H9 (cell line): ENCODE measurements at regions not wholly inside any gene's neighbourhood (a gene's known extent, or its start where the extent isn't known, plus 50 kb on each side); places are given as distances from the start of the nearest gene placed in this dataset.
"Not testable (repeated sequence)": the region's sequence is repeated elsewhere in the genome, so short reads cannot be mapped to it uniquely, and the experiment has no call there.

Experiments
- DNase-seq: peaks from one replicate; pipeline ENCODE4 v3.0.0-alpha.2; 2017
- H2AFZ ChIP-seq: one replicate; pipeline ENCODE4 v1.6.1; 2013; ENCODE audit warnings: mild to moderate bottlenecking, low read length, control low read depth, moderate library complexity
- H2AK5ac ChIP-seq: 2 replicates; pipeline ENCODE4 v1.6.1; 2013; ENCODE audit warnings: low read length, control low read depth, mixed read lengths; ENCODE audit not compliant: insufficient read length
- H2BK120ac ChIP-seq: one replicate; pipeline ENCODE4 v1.6.1; 2013; ENCODE audit warnings: low read depth, mild to moderate bottlenecking, low read length, control low read depth, inconsistent platforms; ENCODE audit not compliant: poor library complexity, severe bottlenecking
- H2BK12ac ChIP-seq: 2 replicates; pipeline ENCODE4 v1.6.1; 2013; ENCODE audit warnings: low read length, control low read depth, mixed read lengths, low read depth; ENCODE audit not compliant: insufficient read length
- H2BK15ac ChIP-seq: 2 replicates; pipeline ENCODE4 v1.6.1; 2013; ENCODE audit warnings: low read depth, low read length, control low read depth
- H2BK20ac ChIP-seq: one replicate; pipeline ENCODE4 v1.6.1; 2013; ENCODE audit warnings: low read depth, mild to moderate bottlenecking, low read length, control low read depth, inconsistent platforms; ENCODE audit not compliant: poor library complexity, severe bottlenecking
- H2BK5ac ChIP-seq: 2 replicates; pipeline ENCODE4 v1.6.1; 2013; ENCODE audit warnings: low read length, control low read depth, mixed read lengths; ENCODE audit not compliant: insufficient read length
- H3K14ac ChIP-seq: 2 replicates; pipeline ENCODE4 v1.6.1; 2013; ENCODE audit warnings: low read length, control low read depth; ENCODE audit not compliant: insufficient read depth
- H3K18ac ChIP-seq: 2 replicates; pipeline ENCODE4 v1.6.1; 2013; ENCODE audit warnings: low read depth, mild to moderate bottlenecking, mixed read lengths, low read length, control low read depth; ENCODE audit not compliant: insufficient read length
- H3K23ac ChIP-seq: 2 replicates; pipeline ENCODE4 v1.6.1; 2013; ENCODE audit warnings: low read length, control low read depth, mixed read lengths, low read depth; ENCODE audit not compliant: insufficient read length
- H3K23me2 ChIP-seq: 2 replicates; pipeline ENCODE4 v1.6.1; 2013; ENCODE audit warnings: low read depth, mild to moderate bottlenecking, mixed read lengths, low read length, control low read depth; ENCODE audit not compliant: insufficient read length, poor library complexity, severe bottlenecking
- H3K27ac ChIP-seq: 2 replicates; pipeline ENCODE4 v1.5.1; 2013; ENCODE audit warnings: low read length, control low read depth, mixed read lengths, low read depth; ENCODE audit not compliant: insufficient read length
- H3K27me3 ChIP-seq: 2 replicates; pipeline ENCODE4 v1.6.1; 2013; ENCODE audit warnings: low read length, control low read depth, inconsistent platforms; ENCODE audit not compliant: insufficient read depth
- H3K4ac ChIP-seq: 2 replicates; pipeline ENCODE4 v1.6.1; 2013; ENCODE audit warnings: low read depth, mild to moderate bottlenecking, control low read depth, inconsistent platforms, low read length, moderate library complexity
- H3K4me1 ChIP-seq: 2 replicates; pipeline ENCODE4 v1.6.1; 2013; ENCODE audit warnings: low read length, control low read depth, inconsistent platforms; ENCODE audit not compliant: insufficient read depth
- H3K4me2 ChIP-seq: 2 replicates; pipeline ENCODE4 v1.6.1; 2013; ENCODE audit warnings: low read length, control low read depth, mixed read lengths; ENCODE audit not compliant: insufficient read length, insufficient read depth
- H3K56ac ChIP-seq: 2 replicates; pipeline ENCODE4 v1.6.1; 2013; ENCODE audit warnings: low read depth, mild to moderate bottlenecking, mixed read lengths, low read length, control low read depth; ENCODE audit not compliant: insufficient read length
- H3K79me1 ChIP-seq: 2 replicates; pipeline ENCODE4 v1.6.1; 2013; ENCODE audit warnings: low read depth, mild to moderate bottlenecking, moderate library complexity, low read length, control low read depth, inconsistent platforms; ENCODE audit not compliant: insufficient read depth, poor library complexity, severe bottlenecking
- H3K79me2 ChIP-seq: 2 replicates; pipeline ENCODE4 v1.6.1; 2013; ENCODE audit warnings: low read length, control low read depth, inconsistent platforms; ENCODE audit not compliant: insufficient read depth
- H3K9ac ChIP-seq: 2 replicates; pipeline ENCODE4 v1.6.1; 2013; ENCODE audit warnings: low read length, control low read depth, mixed read lengths; ENCODE audit not compliant: insufficient read length; ENCODE audit errors: extremely low read depth
- H3K9me3 ChIP-seq: one replicate; pipeline ENCODE4 v1.6.1; 2013; ENCODE audit warnings: low read depth, low read length, inconsistent platforms; ENCODE audit not compliant: control insufficient read depth
- H3T11ph ChIP-seq: one replicate; pipeline ENCODE4 v1.6.1; 2013; ENCODE audit warnings: mild to moderate bottlenecking, low read length, control low read depth, inconsistent platforms
- H4K20me1 ChIP-seq: one replicate; pipeline ENCODE4 v1.6.1; 2013; ENCODE audit not compliant: control insufficient read depth, insufficient read length, insufficient read depth
- H4K5ac ChIP-seq: 2 replicates; pipeline ENCODE4 v1.6.1; 2013; ENCODE audit warnings: low read depth, mild to moderate bottlenecking, mixed read lengths, low read length, control low read depth; ENCODE audit not compliant: insufficient read length
- H4K8ac ChIP-seq: replicated peaks from 2 replicates; pipeline ENCODE4 v1.6.1; 2013; ENCODE audit warnings: low read length, control low read depth, mixed read lengths, low read depth; ENCODE audit not compliant: insufficient read length
- H4K91ac ChIP-seq: 2 replicates; pipeline ENCODE4 v1.6.1; 2013; ENCODE audit warnings: low read depth, mild to moderate bottlenecking, moderate library complexity, mixed read lengths, low read length, control low read depth; ENCODE audit not compliant: insufficient read length
- H3K27ac Mint-ChIP-seq, 3 experiments: 2 replicates in 2 of 3; 3 replicates in 1 of 3; pipeline ENCODE4 v1.8.0; 2020 to 2021; ENCODE audit warnings: mixed read lengths in 3 of 3, mild to moderate bottlenecking in 1 of 3, moderate library complexity in 1 of 3
- H3K27me3 Mint-ChIP-seq: 2 replicates; pipeline ENCODE4 v1.8.0; 2021; ENCODE audit warnings: low read depth, mild to moderate bottlenecking, moderate library complexity, mixed read lengths
- H3K36me3 Mint-ChIP-seq, 3 experiments: 2 replicates in 2 of 3; 3 replicates in 1 of 3; pipeline ENCODE4 v1.8.0; 2020 to 2021; ENCODE audit warnings: low read depth in 3 of 3, mixed read lengths in 3 of 3; ENCODE audit not compliant: insufficient read depth in 1 of 3
- H3K4me1 Mint-ChIP-seq, 2 experiments: 2 replicates each; pipeline ENCODE4 v1.8.0; 2020; ENCODE audit warnings: mixed read lengths in 2 of 2
- H3K4me3 Mint-ChIP-seq, 2 experiments: 2 replicates in 1 of 2; 3 replicates in 1 of 2; pipeline ENCODE4 v1.8.0; 2020 to 2021; ENCODE audit warnings: mild to moderate bottlenecking in 2 of 2, mixed read lengths in 2 of 2, moderate library complexity in 1 of 2
- H3K9me3 Mint-ChIP-seq, 2 experiments: 2 replicates in 1 of 2; 3 replicates in 1 of 2; pipeline ENCODE4 v1.8.0; 2020; ENCODE audit warnings: mild to moderate bottlenecking in 2 of 2, mixed read lengths in 2 of 2, moderate library complexity in 1 of 2
- CTCF ChIP-seq: fragments of 200-600 bp; sonication (generic); conservative IDR thresholded peaks from 3 replicates; pipeline ENCODE4 v1.8.0; 2021; ENCODE audit warnings: antibody characterized with exemption, mild to moderate bottlenecking
- WGBS: extraction: QIAGEN DNeasy Blood & Tissue Kit; methylation state at CpG from one replicate; pipeline ENCODE4 v1.1.7; 2013; ENCODE audit warnings: missing lambda C conversion rate, low lambda C conversion rate, mixed read lengths; ENCODE audit not compliant: insufficient read length; ENCODE audit errors: extremely low coverage; 5-methylcytosine and 5-hydroxymethylcytosine counted together

- Histone ChIP-seq H3K27ac (no peak overlapping the region), H2BK12ac (no peak overlapping the region), H3T11ph (no peak overlapping the region), H4K91ac (no peak overlapping the region), H3K79me1 (no peaks in the 10 kb centered on the region), H4K8ac (no peak overlapping the region), H4K20me1 (no peaks in the 10 kb centered on the region), H4K5ac (no peak overlapping the region), H2BK20ac (no peak overlapping the region), H2BK5ac (no peak overlapping the region), H3K4me1 (no peaks in the 10 kb centered on the region), H3K9ac (no peak overlapping the region), H3K27me3 (no peaks in the 10 kb centered on the region), H3K79me2 (no peaks in the 10 kb centered on the region), H2BK120ac (no peak overlapping the region), H3K4ac (no peak overlapping the region), H2BK15ac (no peak overlapping the region), H2AK5ac (no peak overlapping the region), H3K9me3 (peaks cover 23% of the 10 kb centered on the region), H3K18ac (no peak overlapping the region), H3K23me2 (no peaks in the 10 kb centered on the region), H3K14ac (no peak overlapping the region), H3K23ac (no peak overlapping the region), H2AFZ (no peak overlapping the region), H3K56ac (no peak overlapping the region), H3K4me2 (no peak overlapping the region)
- H3K9me3 Mint-ChIP-seq = peaks cover 36 to 48% of the 10 kb centered on the region in 2 experiments
- H3K36me3 Mint-ChIP-seq = peaks cover 19 to 37% (median 24%) of the 10 kb centered on the region in 3 experiments
- no peak for DNase-seq
- TF ChIP-seq CTCF = no peak
- no peaks in the 10 kb centered on the region for H3K4me1 Mint-ChIP-seq
- no peak overlapping the region for H3K27ac Mint-ChIP-seq
- WGBS = no CpG with 5 or more reads among the region's 4 CpGs
- peaks cover 6% of the 10 kb centered on the region for H3K27me3 Mint-ChIP-seq
- no peak overlapping the region for H3K4me3 Mint-ChIP-seq
Observed at GRCh38 chr1:4256351-4256750, 356.3 kb upstream of the C1orf174 start.

GRCh38 chr1:4258146-4258777 is 358.2 kb upstream of the C1orf174 start:
- WGBS = no CpG with 5 or more reads among the region's 2 CpGs
- not testable (repeated sequence) for H3K27me3 ChIP-seq, H2BK20ac ChIP-seq, H3K18ac ChIP-seq, H3K14ac ChIP-seq, H2BK12ac ChIP-seq, H2AFZ ChIP-seq, H3K4me3 Mint-ChIP-seq, H3K4me1 ChIP-seq, H3K9ac ChIP-seq, H4K8ac ChIP-seq, H3K4me1 Mint-ChIP-seq, H2BK15ac ChIP-seq, H3K23ac ChIP-seq, DNase-seq, H3K4me2 ChIP-seq, H4K5ac ChIP-seq, H3K56ac ChIP-seq, H2AK5ac ChIP-seq, H2BK120ac ChIP-seq, H3K79me2 ChIP-seq, H4K91ac ChIP-seq, H3K27ac Mint-ChIP-seq, H3K23me2 ChIP-seq, H2BK5ac ChIP-seq, H3K27me3 Mint-ChIP-seq, H4K20me1 ChIP-seq, H3K27ac ChIP-seq, H3T11ph ChIP-seq, H3K4ac ChIP-seq, H3K79me1 ChIP-seq
- peaks cover 42 to 48% of the 10 kb centered on the region in 2 experiments for H3K9me3 Mint-ChIP-seq
- H3K36me3 Mint-ChIP-seq = peaks cover 18 to 40% (median 19%) of the 10 kb centered on the region in 3 experiments
- peaks cover 23% of the 10 kb centered on the region for H3K9me3 ChIP-seq
